ENCODE measurements at regions not wholly inside any gene's neighbourhood (a gene's known extent, or its start where the extent isn't known, plus 50 kb on each side); places are given as distances from the start of the nearest gene placed in this dataset.

DNA sequence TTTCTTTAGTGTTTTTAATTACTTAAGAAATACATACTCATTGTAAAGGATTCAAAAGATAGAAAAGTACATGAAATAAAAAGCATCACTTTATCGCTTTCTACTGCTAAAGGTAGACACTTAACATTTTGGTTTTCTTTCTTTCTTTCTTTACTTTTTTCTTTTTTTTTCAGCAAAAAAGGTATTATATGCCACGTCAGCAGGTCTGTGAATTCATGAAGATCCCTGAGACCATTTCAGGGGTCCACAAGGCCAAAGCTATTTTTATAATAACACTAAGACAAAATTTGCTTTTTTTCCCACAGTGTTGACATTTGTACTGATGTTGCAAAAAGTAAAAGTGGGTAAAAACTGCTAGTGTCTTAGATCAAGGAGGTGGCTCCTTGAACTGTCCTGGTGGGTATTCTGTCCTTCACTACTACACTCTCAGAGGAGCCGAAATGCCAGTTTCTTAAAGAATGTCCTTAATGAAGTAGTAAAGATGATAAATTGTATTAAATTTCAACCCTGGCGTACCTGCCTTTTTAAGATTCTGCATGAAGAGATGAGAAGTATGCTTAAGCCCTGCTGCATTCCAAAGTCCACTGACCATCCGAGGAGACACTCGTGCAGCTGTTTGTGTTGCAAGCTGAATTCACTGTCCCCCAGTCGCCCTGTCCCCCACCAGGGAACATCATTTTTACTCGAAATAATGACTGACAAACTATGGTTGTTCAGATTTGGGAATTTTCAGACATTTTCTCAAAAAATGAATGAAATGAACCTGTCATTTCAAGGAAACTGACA lies 106.7 kb upstream of the PIAS1 start:
- TF ChIP-seq, protein P1, sequence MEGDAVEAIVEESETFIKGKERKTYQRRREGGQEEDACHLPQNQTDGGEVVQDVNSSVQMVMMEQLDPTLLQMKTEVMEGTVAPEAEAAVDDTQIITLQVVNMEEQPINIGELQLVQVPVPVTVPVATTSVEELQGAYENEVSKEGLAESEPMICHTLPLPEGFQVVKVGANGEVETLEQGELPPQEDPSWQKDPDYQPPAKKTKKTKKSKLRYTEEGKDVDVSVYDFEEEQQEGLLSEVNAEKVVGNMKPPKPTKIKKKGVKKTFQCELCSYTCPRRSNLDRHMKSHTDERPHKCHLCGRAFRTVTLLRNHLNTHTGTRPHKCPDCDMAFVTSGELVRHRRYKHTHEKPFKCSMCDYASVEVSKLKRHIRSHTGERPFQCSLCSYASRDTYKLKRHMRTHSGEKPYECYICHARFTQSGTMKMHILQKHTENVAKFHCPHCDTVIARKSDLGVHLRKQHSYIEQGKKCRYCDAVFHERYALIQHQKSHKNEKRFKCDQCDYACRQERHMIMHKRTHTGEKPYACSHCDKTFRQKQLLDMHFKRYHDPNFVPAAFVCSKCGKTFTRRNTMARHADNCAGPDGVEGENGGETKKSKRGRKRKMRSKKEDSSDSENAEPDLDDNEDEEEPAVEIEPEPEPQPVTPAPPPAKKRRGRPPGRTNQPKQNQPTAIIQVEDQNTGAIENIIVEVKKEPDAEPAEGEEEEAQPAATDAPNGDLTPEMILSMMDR (IDR thresholded peaks at IDR 0.05; ENCODE audit: low read depth, low read length, poor library complexity, severe bottlenecking): no peak
- TF ChIP-seq EZH2phosphoT487 (IDR thresholded peaks at IDR 0.05; ENCODE audit: borderline replicate concordance, low read length): no peak
